ENCODE measurements at regions not wholly inside any gene's neighbourhood (a gene's known extent, or its start where the extent isn't known, plus 50 kb on each side); places are given as distances from the start of the nearest gene placed in this dataset.
A peak's percentile ranks its signal among the peaks of the same experiment; 100 is the strongest.

GRCh38 chr14:89660166-89660565, 243.1 kb upstream of the FOXN3 start:
- peak; percentile 35 for DNase-seq

GRCh38 chr14:89658977-89659670, 242.1 kb upstream of the FOXN3 start:
- no peak for DNase-seq

GRCh38 chr14:89657014-89657413, 240.0 kb upstream of the FOXN3 start:
- no peak for DNase-seq

- DNase-seq: no peak
Measured at GRCh38 chr14:89654998-89655397, 238.0 kb upstream of the FOXN3 start.

GRCh38 chr14:89652352-89652751, 235.3 kb upstream of the FOXN3 start:
- DNase-seq: no peak

GRCh38 chr14:89651805-89652204, 234.8 kb upstream of the FOXN3 start:
- no peak for DNase-seq

- peak; percentile 30 for DNase-seq
Measured at GRCh38 chr14:89650077-89650978, 233.3 kb upstream of the FOXN3 start.

- no peak for DNase-seq
Measured at GRCh38 chr14:89649451-89650075, 232.5 kb upstream of the FOXN3 start.

GRCh38 chr14:89648924-89649323, 231.9 kb upstream of the FOXN3 start:
- no peak for DNase-seq

- no peak for DNase-seq
Measured at GRCh38 chr14:89648510-89648909, 231.5 kb upstream of the FOXN3 start.

GRCh38 chr14:89646971-89647370, 229.9 kb upstream of the FOXN3 start:
- no peak for DNase-seq

GRCh38 chr14:89644641-89645040, 227.6 kb upstream of the FOXN3 start:
- DNase-seq: no peak

GRCh38 chr14:89641495-89642175, 224.6 kb upstream of the FOXN3 start:
- DNase-seq: no peak

- peak; percentile 62 for DNase-seq
Measured at GRCh38 chr14:89640141-89640540, 223.1 kb upstream of the FOXN3 start.

- DNase-seq: no peak
Measured at GRCh38 chr14:89639687-89640086, 222.7 kb upstream of the FOXN3 start.

GRCh38 chr14:89638891-89639290, 221.9 kb upstream of the FOXN3 start:
- DNase-seq: no peak

GRCh38 chr14:89637581-89637980, 220.5 kb upstream of the FOXN3 start:
- DNase-seq: no peak

GRCh38 chr14:89635615-89636014, 218.6 kb upstream of the FOXN3 start:
- DNase-seq: peak; percentile 74

GRCh38 chr14:89634037-89634436, 217.0 kb upstream of the FOXN3 start:
- DNase-seq: no peak

- peak; percentile 51 for DNase-seq
Measured at GRCh38 chr14:89630101-89630829, 213.2 kb upstream of the FOXN3 start.

- no peak for DNase-seq
Measured at GRCh38 chr14:89629383-89629782, 212.3 kb upstream of the FOXN3 start.

- DNase-seq: no peak
Measured at GRCh38 chr14:89628521-89628920, 211.5 kb upstream of the FOXN3 start.
